ENCODE measurements at regions not wholly inside any gene's neighbourhood (a gene's known extent, or its start where the extent isn't known, plus 50 kb on each side); places are given as distances from the start of the nearest gene placed in this dataset.

GRCh38 chr1:117803318-117803717 is 126.1 kb downstream of the GDAP2 start:
- H3K36me3 ChIP-seq (ENCODE audit: control insufficient read depth, insufficient read depth, low read length): no peaks in the 10 kb centered on the region
- no peak overlapping the region for H2AFZ ChIP-seq (ENCODE audit: low read length)
- no peak overlapping the region for H3K4me2 ChIP-seq (ENCODE audit: extremely low read depth, insufficient read depth, low read length)
- no peaks in the 10 kb centered on the region for H3K9me3 ChIP-seq (ENCODE audit: control insufficient read depth, insufficient read depth, low read depth, low read length)
- H3K27me3 ChIP-seq (ENCODE audit: control insufficient read depth, insufficient read depth, low read length): no peaks in the 10 kb centered on the region
- H3K79me2 ChIP-seq (ENCODE audit: control insufficient read depth, insufficient read depth, low read length): no peaks in the 10 kb centered on the region
- no peak for TF ChIP-seq CTCF (conservative IDR thresholded peaks at IDR 0.05 in 1 of 2, IDR thresholded peaks at IDR 0.05 in 1 of 2; ENCODE audit: low read depth in 1 of 2, low read length in 2 of 2)
- no peak for TF ChIP-seq EZH2 (IDR thresholded peaks at IDR 0.05; ENCODE audit: low read length, missing control alignments)
- DNase-seq (ENCODE audit: low read depth in 2 of 2): peak; percentile 28 to 57
- no peak overlapping the region for H3K9ac ChIP-seq (ENCODE audit: insufficient read depth, low read length)
- no peaks in the 10 kb centered on the region for H3K4me1 ChIP-seq (ENCODE audit: control insufficient read depth, extremely low read depth, insufficient read depth, low read length)
- H3K27ac ChIP-seq (ENCODE audit: insufficient read depth, low read length): no peak overlapping the region
- H3K4me3 ChIP-seq (replicated peaks in 1 of 4; ENCODE audit: control extremely low read depth in 1 of 4, insufficient read depth in 1 of 4, low read depth in 3 of 4, low read length in 4 of 4): no peak overlapping the region
- no peaks in the 10 kb centered on the region for H4K20me1 ChIP-seq (ENCODE audit: control insufficient read depth, extremely low read depth, insufficient read depth, low read length)

- Histone ChIP-seq H4K20me1 (ENCODE audit: control insufficient read depth, extremely low read depth, insufficient read depth, low read length) (no peaks in the 10 kb centered on the region), H3K27ac (ENCODE audit: insufficient read depth, low read length) (no peak overlapping the region), H3K9me3 (ENCODE audit: control insufficient read depth, insufficient read depth, low read depth, low read length) (no peaks in the 10 kb centered on the region), H3K4me2 (ENCODE audit: extremely low read depth, insufficient read depth, low read length) (no peak overlapping the region), H3K36me3 (ENCODE audit: control insufficient read depth, insufficient read depth, low read length) (no peaks in the 10 kb centered on the region), H3K4me1 (ENCODE audit: control insufficient read depth, extremely low read depth, insufficient read depth, low read length) (peaks cover 10% of the 10 kb centered on the region), H3K4me3 (replicated peaks in 1 of 4; ENCODE audit: control extremely low read depth in 1 of 4, insufficient read depth in 1 of 4, low read depth in 3 of 4, low read length in 4 of 4) (no peak overlapping the region), H2AFZ (ENCODE audit: low read length) (no peak overlapping the region), H3K9ac (ENCODE audit: insufficient read depth, low read length) (no peak overlapping the region), H3K79me2 (ENCODE audit: control insufficient read depth, insufficient read depth, low read length) (no peaks in the 10 kb centered on the region), H3K27me3 (ENCODE audit: control insufficient read depth, insufficient read depth, low read length) (no peaks in the 10 kb centered on the region)
- peak in 1 of 2 donors; percentile 52 for DNase-seq (ENCODE audit: low read depth in 2 of 2)
- TF ChIP-seq CTCF (conservative IDR thresholded peaks at IDR 0.05 in 1 of 2, IDR thresholded peaks at IDR 0.05 in 1 of 2; ENCODE audit: low read depth in 1 of 2, low read length in 2 of 2) (peak in 1 of 2 donors; percentile 8), EZH2 (IDR thresholded peaks at IDR 0.05; ENCODE audit: low read length, missing control alignments) (no peak)
Measured at GRCh38 chr1:117809764-117810163, 119.7 kb downstream of the GDAP2 start.

GRCh38 chr1:117810553-117810952 is 118.9 kb downstream of the GDAP2 start:
- Histone ChIP-seq H3K27ac (ENCODE audit: insufficient read depth, low read length) (no peak overlapping the region), H3K4me3 (replicated peaks in 1 of 4; ENCODE audit: control extremely low read depth in 1 of 4, insufficient read depth in 1 of 4, low read depth in 3 of 4, low read length in 4 of 4) (no peak overlapping the region), H3K36me3 (ENCODE audit: control insufficient read depth, insufficient read depth, low read length) (no peaks in the 10 kb centered on the region), H4K20me1 (ENCODE audit: control insufficient read depth, extremely low read depth, insufficient read depth, low read length) (no peaks in the 10 kb centered on the region), H2AFZ (ENCODE audit: low read length) (no peak overlapping the region), H3K27me3 (ENCODE audit: control insufficient read depth, insufficient read depth, low read length) (no peaks in the 10 kb centered on the region), H3K4me2 (ENCODE audit: extremely low read depth, insufficient read depth, low read length) (no peak overlapping the region), H3K4me1 (ENCODE audit: control insufficient read depth, extremely low read depth, insufficient read depth, low read length) (peaks cover 16% of the 10 kb centered on the region), H3K9me3 (ENCODE audit: control insufficient read depth, insufficient read depth, low read depth, low read length) (no peaks in the 10 kb centered on the region), H3K79me2 (ENCODE audit: control insufficient read depth, insufficient read depth, low read length) (no peaks in the 10 kb centered on the region), H3K9ac (ENCODE audit: insufficient read depth, low read length) (no peak overlapping the region)
- DNase-seq (ENCODE audit: low read depth in 2 of 2): peak in 1 of 2 donors; percentile 44
- TF ChIP-seq CTCF (conservative IDR thresholded peaks at IDR 0.05 in 1 of 2, IDR thresholded peaks at IDR 0.05 in 1 of 2; ENCODE audit: low read depth in 1 of 2, low read length in 2 of 2): no peak
